H54 (cell line): ENCODE measurements at regions not wholly inside any gene's neighbourhood (a gene's known extent, or its start where the extent isn't known, plus 50 kb on each side); places are given as distances from the start of the nearest gene placed in this dataset.

Experiments
- DNase-seq: peaks from one replicate; pipeline ENCODE4 v3.0.0; 2011; ENCODE audit warnings: low spot score, mixed read lengths; ENCODE audit not compliant: insufficient read length
- FAIRE-seq: peaks from 3 replicates; lab custom pipeline; 2011; peaks lifted over from hg19 to GRCh38; lab: Jason Lieb, UNC
- POLR2A ChIP-seq: IDR thresholded peaks from 2 replicates; pipeline ENCODE4 v1.6.1; 2011; ENCODE audit warnings: low read depth, mild to moderate bottlenecking, low read length

DNA sequence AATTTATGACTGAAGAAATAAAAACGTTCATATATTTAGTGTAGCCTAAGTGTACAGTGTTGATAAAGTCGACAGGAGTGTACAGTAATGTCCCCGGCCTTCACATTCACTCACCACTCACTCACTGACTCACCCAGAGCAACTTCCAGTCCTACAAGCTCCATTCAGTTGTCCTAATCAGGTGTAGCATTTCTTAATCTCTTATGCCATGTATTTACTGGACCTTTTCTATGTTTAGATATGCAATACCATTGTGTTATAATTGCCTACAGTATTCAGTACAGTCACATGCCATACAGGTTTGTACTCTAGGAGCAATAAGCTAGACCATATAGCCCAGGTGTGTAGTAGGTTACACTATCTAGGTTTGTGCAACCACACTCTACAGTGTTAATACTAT is 610.2 kb upstream of the NOX3 start:
- FAIRE-seq (no peak), DNase-seq (no peak)
- TF ChIP-seq POLR2A: no peak

DNA sequence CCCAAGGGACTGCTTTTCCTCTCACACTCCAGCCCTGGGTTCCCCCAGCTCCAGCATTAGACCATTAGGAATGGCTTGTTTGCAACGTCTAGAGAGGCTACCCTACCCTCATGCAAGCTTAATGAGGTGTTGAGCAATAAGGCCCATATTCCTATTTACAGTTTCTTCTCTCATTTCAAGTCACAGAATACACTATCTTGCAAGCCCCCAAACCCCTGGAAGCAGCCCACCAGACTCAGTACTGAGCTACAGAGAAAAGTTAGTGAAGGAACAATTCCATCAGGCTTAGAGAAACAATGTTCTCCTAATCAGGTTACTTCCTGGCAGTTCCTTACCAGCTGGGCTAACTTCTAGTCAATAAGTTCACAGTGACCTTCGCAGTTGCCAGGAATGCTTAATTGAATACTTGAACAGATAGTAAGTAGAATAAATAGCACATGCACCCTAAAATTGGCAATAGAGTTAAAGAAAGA is 606.5 kb upstream of the NOX3 start:
- TF ChIP-seq POLR2A: no peak
- FAIRE-seq (no peak), DNase-seq (no peak)

DNA sequence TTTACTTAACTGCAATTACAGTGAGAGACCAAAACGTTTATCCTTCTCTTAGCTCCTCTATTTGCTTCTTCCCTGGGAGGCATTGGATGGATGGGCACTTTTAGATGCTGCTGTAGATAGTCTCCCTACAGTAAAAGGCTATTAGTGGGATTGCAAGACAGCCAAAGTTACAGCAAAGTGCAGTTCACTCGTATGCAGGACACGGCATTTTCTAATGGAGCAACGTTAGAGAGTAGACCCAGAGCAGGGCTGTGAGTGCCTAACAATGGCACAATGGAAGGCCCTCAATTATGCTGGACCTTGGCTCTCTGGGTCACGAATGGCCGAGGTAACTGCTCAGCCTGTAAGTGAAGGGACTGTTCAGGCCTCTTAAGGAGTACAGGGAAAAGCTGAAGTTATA is 605.8 kb upstream of the NOX3 start:
- FAIRE-seq (no peak), DNase-seq (no peak)

DNA sequence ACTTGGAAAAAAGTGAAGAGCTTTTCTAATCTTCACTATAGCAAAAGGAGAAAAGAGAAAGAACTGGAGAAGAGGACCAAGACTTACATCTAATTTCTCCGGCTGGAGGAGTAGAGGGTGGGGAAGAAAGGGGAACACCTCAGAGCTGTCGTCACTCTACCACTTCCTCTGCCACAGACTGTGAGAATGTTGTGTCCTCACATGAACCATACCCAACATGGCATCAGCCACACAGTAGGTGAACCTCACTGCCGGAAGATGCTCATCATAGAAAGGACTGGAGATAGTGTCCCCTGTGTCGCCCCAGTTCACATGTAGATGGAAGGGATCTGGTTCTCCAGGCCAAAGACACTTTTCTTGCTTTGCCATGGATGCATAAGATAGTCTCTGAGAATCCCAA is 604.4 kb upstream of the NOX3 start:
- DNase-seq (no peak), FAIRE-seq (no peak)
- TF ChIP-seq POLR2A: no peak

More for the DNA sequence above, 605.8 kb upstream of the NOX3 start:
- TF ChIP-seq POLR2A: no peak

DNA sequence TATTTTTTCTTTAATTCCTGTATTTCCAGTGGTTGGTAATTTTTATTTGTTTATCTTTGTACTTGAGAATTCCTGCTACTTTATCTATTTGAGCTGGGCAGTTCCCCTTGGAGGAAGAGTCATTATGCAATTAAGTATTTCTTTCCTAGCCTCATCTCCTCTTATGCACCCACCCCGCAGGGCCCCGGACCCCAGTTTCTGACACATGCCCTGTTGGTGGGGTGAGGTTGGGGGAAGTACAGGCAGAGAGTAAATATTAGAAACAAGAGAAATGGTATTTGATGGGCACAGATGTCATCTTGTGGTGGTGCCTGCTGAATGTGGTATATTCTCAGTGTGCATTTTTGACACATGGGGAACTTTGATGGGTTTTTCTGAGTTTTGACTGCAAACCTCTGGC is 602.7 kb upstream of the NOX3 start:
- FAIRE-seq: no peak
- DNase-seq: no peak
- no peak for TF ChIP-seq POLR2A

DNA sequence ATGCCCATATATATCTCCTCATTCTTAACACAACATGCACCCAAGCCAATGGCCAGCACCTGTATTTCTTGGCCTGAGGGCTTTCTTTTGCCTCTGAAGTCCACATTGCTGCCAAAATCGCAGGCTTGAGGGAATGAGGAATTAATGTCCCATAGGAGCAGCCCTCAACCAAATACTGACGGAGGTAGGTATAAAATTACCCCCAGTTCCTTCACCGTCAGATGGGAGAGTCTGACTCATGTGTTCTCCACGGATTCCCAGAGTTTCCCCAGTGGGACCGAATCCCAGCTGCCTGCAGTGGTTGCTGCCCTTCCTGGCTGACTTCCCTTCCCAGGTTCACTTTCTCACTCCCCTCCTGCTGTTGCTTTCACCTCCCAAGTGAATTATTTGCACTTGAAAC is 602.2 kb upstream of the NOX3 start:
- DNase-seq (no peak), FAIRE-seq (no peak)
- no peak for TF ChIP-seq POLR2A

DNA sequence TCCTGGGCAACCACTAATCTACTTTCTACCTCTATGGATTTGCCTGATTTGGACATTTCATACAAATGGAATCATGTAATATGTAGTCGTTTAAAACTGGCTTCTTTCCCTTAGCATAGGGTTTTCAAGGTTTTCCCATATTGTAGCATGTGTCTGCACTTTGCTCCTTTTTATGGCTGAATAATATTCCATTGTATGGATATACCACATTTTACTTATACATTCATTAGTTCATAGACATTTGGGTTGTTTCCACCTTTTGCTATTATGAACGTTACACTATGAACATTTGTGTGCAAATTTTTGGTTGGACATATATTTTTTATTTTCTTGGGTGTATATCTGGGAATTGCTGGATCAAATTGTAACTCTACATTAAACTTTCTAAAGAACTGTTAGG is 600.4 kb upstream of the NOX3 start:
- TF ChIP-seq POLR2A: no peak
- DNase-seq (no peak), FAIRE-seq (no peak)

DNA sequence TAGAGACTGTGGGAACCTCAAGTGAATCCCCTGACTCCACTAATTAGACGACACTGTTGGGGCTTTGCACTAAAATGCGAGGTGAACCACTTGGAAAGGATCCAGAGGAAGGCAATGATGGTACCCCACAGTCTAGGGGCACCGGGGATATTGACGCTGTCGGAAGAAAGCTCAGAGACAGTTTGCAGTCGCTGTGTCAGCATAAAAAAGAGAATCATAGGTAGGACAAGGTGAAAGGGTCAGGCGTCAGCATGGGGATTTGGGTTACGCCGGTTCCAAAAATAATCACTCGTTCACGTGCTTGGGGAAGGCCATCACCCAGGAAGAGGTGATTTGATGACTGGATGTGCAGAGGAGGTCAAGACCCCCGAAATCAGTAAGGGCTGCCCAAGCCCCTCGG is 598.0 kb upstream of the NOX3 start:
- FAIRE-seq: no peak
- DNase-seq: no peak
- no peak for TF ChIP-seq POLR2A

DNA sequence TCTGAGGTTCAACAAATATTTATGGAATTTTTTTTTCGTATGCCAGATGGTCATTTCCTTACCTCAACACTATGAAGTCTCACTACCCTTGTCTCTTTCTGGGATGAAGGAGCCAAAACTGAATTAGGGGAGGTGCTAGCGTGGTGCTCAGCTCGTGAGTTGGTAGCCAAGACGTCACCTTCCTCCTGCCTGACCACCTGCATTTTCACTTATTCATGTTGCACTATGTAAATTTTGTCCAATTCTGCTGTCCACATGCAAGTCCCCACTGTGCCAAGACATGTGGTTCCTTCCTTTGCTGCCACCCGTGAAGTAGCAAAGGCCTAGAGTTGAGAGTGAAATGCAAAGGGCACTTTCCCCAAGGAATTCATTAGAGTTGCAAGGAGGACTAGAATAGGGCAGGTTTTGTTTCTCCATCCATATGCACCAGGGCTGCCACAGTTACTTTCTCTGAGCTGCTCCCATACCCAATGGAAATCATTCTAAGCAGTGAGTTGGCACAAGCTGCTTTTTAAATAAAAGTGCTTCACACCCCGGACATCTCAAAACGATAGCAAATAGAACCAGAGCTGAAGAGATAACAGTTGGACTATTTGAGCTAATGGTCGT is 591.3 kb upstream of the NOX3 start:
- no peak for FAIRE-seq
- no peak for TF ChIP-seq POLR2A
- no peak for DNase-seq

DNA sequence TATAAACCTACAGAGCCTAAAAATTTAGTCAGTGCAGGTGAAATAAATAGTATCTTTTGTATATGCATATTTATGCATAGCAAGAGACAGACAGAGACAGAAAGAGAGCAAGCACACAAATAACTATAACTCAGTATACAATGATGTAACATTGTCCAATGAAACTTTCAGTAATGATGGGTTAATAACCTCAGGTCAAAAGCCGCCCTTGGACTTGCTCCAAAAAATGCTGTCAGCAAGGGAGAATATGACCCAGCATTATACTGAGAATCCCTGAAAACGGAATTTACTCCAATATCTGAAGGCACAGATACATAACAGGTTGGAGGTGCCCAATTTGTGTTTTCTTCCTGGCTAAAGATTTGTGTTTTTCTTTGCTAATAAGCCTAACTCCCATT is 590.6 kb upstream of the NOX3 start:
- FAIRE-seq: no peak
- TF ChIP-seq POLR2A: no peak
- no peak for DNase-seq

DNA sequence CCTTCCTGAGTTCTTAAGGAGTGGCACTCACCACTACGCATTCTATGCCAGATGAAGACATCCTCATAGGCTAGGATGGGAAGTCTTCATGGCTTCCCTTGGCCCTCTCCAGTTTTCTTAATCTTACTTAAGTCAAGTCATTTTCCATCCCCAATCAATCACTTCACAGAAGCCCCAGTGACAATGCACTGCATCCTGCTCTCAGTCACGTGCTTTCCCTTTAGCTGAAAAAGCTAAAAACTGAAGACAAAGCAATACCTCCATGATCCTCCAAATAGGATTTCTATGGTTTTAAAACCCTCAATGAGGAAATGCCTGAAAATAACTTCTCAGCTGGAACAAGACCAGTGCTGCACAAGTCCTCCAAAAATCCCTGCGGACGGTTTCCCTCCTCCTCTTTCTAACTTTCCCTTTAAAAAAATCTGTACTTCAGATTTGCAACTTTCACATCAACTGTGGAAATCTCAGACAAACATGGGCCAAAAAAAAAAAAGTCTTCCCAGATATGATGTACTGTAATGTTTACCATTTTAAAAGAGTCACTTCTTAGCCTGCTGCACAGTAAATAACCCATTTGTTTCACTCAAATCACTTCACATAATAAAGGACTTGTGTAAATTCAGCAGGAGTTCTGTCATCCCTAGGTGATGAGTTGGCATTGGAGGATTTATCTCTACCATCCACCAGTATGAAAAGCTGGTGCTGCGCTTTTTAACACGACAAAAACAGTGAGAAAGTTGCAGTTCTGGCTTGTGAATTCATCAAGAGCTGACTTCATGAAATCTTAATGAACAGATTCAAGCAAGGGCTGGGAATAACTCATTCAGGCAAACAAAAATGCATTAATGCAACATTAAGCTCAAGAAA is 590.0 kb upstream of the NOX3 start:
- TF ChIP-seq POLR2A: no peak
- FAIRE-seq (no peak), DNase-seq (no peak)

DNA sequence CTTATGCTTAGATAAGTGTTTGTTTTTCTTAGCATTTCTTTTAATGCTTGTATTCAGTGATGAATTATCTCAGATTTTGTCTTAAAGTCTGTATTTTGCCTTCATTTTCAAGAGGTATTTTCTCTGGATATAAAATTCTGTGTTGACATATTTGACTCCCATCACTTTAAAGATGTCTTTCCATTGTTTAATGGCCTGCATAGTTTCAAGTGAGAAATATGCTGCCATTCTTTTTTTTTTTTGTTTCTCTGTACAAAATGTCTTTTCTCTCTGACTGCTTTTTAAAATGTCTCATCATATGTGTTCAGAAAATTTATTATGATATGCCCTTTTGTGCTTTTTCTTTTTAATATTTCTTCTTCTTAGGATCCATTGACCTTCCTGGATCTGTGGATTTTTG is 578.0 kb upstream of the NOX3 start:
- TF ChIP-seq POLR2A: no peak
- no peak for DNase-seq
- FAIRE-seq: no peak

DNA sequence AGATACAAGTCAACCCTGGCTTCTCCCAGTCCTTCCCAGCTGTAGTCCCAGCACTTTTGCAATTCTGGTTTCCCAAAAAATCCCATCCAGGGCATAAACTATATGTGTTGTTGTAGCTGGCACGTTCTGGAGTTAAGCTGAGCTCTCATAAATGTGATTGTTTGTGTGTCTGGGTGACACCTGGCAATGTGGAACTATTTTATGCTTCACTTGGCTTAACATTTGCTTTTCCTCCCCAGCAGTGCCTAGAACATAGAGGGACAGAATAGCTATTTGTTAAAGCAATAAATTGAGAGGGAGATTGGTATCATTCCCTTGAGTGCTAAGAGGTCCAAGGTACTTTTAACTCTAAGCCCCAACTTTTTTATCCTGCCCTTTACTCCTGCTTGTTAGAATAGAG is 575.9 kb upstream of the NOX3 start:
- no peak for FAIRE-seq
- TF ChIP-seq POLR2A: no peak
- no peak for DNase-seq

DNA sequence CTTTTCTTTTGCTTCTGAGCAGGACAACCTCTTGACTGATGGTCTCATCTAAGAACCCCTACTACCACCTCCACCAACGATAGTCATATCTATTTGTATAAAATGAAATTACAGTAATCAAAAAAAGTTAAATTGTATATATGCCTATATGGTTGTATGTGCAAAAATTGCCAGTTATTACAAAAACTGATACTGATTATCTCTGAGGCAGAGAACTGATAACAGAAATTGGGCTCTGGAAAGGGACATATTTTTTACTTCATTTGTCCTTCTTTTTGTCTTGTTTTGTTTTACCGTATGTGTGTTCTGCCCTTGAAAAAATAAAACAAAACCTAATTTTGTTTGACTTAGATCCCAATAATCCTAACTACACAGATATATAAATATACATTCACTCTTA is 574.4 kb upstream of the NOX3 start:
- FAIRE-seq (no peak), DNase-seq (no peak)
- no peak for TF ChIP-seq POLR2A
